ENCODE measurements at regions not wholly inside any gene's neighbourhood (a gene's known extent, or its start where the extent isn't known, plus 50 kb on each side); places are given as distances from the start of the nearest gene placed in this dataset.

GRCh38 chr5:68405784-68406743, 190.5 kb downstream of the PIK3R1 start:
- H3K27ac ChIP-seq (ENCODE audit: extremely low read depth, low read depth, low read length) = peak overlapping the region; percentile 42; the same call in 2 of the 3 replicates
- H3K36me3 ChIP-seq (ENCODE audit: control insufficient read depth, insufficient read depth, low read length) = no peaks in the 10 kb centered on the region
- FAIRE-seq = peak; percentile 74
- ChIA-PET POLR2A (interaction anchor here (0.8 to 3.6 kb wide), 4 partner anchors 10 to 27 kb away, joined by 3 to 24 read pairs (median 4); no protein-coding TSS in a partner anchor), CTCF (ENCODE audit: low intra/inter-chr PET ratio) (no interaction called here)
- peak overlapping the region in 1 of 2 experiments; percentile 87; a peak in 2 of 4 replicates for H3K9ac ChIP-seq (ENCODE audit: insufficient read depth in 1 of 2, low read depth in 2 of 2, low read length in 2 of 2)
- BruUV-seq (replicated peaks) = no TSS peak
- 12% methylated on average over 4 of the region's 4 CpGs for WGBS (ENCODE audit: insufficient coverage, low coverage, missing lambda C conversion rate)
- DNase-seq (ENCODE audit: extremely low read depth in 1 of 4, low spot score in 3 of 4) = peak in 3 of 4 experiments; percentile 37 to 40 (median 39)
- H4K20me1 ChIP-seq (replicated peaks; ENCODE audit: control insufficient read depth, insufficient read depth, low read length) = no peaks in the 10 kb centered on the region
- H3K27me3 ChIP-seq (ENCODE audit: control insufficient read depth in 2 of 2, insufficient read depth in 2 of 2, low read length in 2 of 2) = no peaks in the 10 kb centered on the region
- peak overlapping the region; percentile 40 for H3K4me2 ChIP-seq (ENCODE audit: insufficient read depth, low read length)
- H3K9me1 ChIP-seq (ENCODE audit: control insufficient read depth, insufficient read depth, low read length) = no peaks in the 10 kb centered on the region
- TF ChIP-seq CBFA2T2 (conservative IDR thresholded peaks at IDR 0.05) = peak; percentile 18; the same call in 1 of the 2 replicates
- no peak for TF ChIP-seq ZNF165 (CRISPR knock-in tag; IDR thresholded peaks at IDR 0.05; ENCODE audit: borderline replicate concordance)
- TF ChIP-seq, protein P1, sequence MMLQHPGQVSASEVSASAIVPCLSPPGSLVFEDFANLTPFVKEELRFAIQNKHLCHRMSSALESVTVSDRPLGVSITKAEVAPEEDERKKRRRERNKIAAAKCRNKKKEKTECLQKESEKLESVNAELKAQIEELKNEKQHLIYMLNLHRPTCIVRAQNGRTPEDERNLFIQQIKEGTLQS (IDR thresholded peaks at IDR 0.05) = 0 out of 2 replicates have a peak, but pooled peaks have one; percentile 9
- TF ChIP-seq, protein P1 (CRISPR knock-in tag; conservative IDR thresholded peaks at IDR 0.05) = no peak
- no peak for TF ChIP-seq SIX5 (IDR thresholded peaks at IDR 0.05; ENCODE audit: borderline replicate concordance in 1 of 2, insufficient read depth in 1 of 2, low read depth in 1 of 2, low read length in 2 of 2)
- TF ChIP-seq CBFA2T3 (IDR thresholded peaks at IDR 0.05) = peak; percentile 44; the same call in 1 of the 2 replicates
- TF ChIP-seq RCOR1 (IDR thresholded peaks at IDR 0.05; ENCODE audit: borderline replicate concordance in 1 of 2, low read depth in 2 of 2, low read length in 2 of 2) = 0 out of 4 replicates have a peak, but pooled peaks of 1 of the 2 experiments have one; percentile 12
- TF ChIP-seq CEBPB (tag; IDR thresholded peaks at IDR 0.05) = peak; percentile 31; the same call in 1 of the 2 replicates
- TF ChIP-seq KDM1A (IDR thresholded peaks at IDR 0.05) = peak; percentile 38 to 62; a peak in 3 of 4 replicates
- no peak for TF ChIP-seq KLF1 (tag; IDR thresholded peaks at IDR 0.05)
- intact Hi-C loops (cut with micrococcal nuclease) (no loop called here), in situ Hi-C loops (cut with MboI) (no loop called here)
- no peaks in the 10 kb centered on the region for H3K79me2 ChIP-seq (ENCODE audit: control insufficient read depth, insufficient read depth, low read length)
- H2AFZ ChIP-seq (ENCODE audit: low read depth, low read length) = peak overlapping the region; percentile 83
- no peaks in the 10 kb centered on the region for H3K9me3 ChIP-seq (replicated peaks; ENCODE audit: control insufficient read depth, insufficient read depth, low read depth, low read length)
- no peak overlapping the region for H3K4me3 ChIP-seq
- peak; percentile 35 for ATAC-seq
- peaks cover 24 to 49% of the 10 kb centered on the region in 2 experiments for H3K4me1 ChIP-seq (replicated peaks in 1 of 2; ENCODE audit: control insufficient read depth in 2 of 2, insufficient read depth in 2 of 2, low read length in 2 of 2)

Measured in K562 (cell line).